CD14-positive monocyte (primary cell): ENCODE measurements at regions not wholly inside any gene's neighbourhood (a gene's known extent, or its start where the extent isn't known, plus 50 kb on each side); places are given as distances from the start of the nearest gene placed in this dataset.

ENCODE experiments used
- DNase-seq, 3 donors: peaks; one replicate each; pipeline ENCODE4 v3.0.0-alpha.2; 2011 to 2022
- H2AFZ ChIP-seq: 2 replicates; pipeline ENCODE4 v1.6.0; 2012; ENCODE audit warnings: mild to moderate bottlenecking, low read depth, low read length, inconsistent platforms; ENCODE audit not compliant: insufficient read depth, poor library complexity, severe bottlenecking
- H3K27ac ChIP-seq, 2 donors: 1 replicate in 1 of 2; 2 replicates in 1 of 2; pipeline ENCODE4 v1.5.1; 2012 to 2013; ENCODE audit warnings: low read length in 2 of 2, control low read depth in 1 of 2, inconsistent platforms in 1 of 2, low read depth in 1 of 2, mild to moderate bottlenecking in 1 of 2
- H3K27me3 ChIP-seq, 2 donors: one replicate each; pipeline versions ENCODE4 v1.6.0 to v1.6.1; 2011 to 2013; ENCODE audit warnings: low read length in 2 of 2; ENCODE audit not compliant: control insufficient read depth in 2 of 2, insufficient read depth in 2 of 2
- H3K36me3 ChIP-seq, 2 donors: replicated peaks in 1 of 2; 1 replicate in 1 of 2; 2 replicates in 1 of 2; pipeline versions ENCODE4 v1.5.1 to v1.6.1; 2012 to 2013; ENCODE audit warnings: low read length in 2 of 2, control low read depth in 1 of 2, inconsistent platforms in 1 of 2, mild to moderate bottlenecking in 1 of 2; ENCODE audit not compliant: insufficient read depth in 2 of 2, control insufficient read depth in 1 of 2
- H3K4me1 ChIP-seq, 2 donors: 1 replicate in 1 of 2; 2 replicates in 1 of 2; pipeline versions ENCODE4 v1.5.1 to v1.6.1; 2012 to 2013; ENCODE audit warnings: low read length in 2 of 2, control low read depth in 1 of 2, inconsistent platforms in 1 of 2, mild to moderate bottlenecking in 1 of 2, moderate library complexity in 1 of 2; ENCODE audit not compliant: insufficient read depth in 2 of 2, control insufficient read depth in 1 of 2
- H3K4me2 ChIP-seq: replicated peaks from 2 replicates; pipeline ENCODE3; 2012; ENCODE audit warnings: low read length, moderate library complexity, mild to moderate bottlenecking; ENCODE audit not compliant: poor library complexity, severe bottlenecking; ENCODE audit errors: extremely low read depth
- H3K4me3 ChIP-seq, 3 experiments: fragments of 200-600 bp in 1 of 3; sonication (generic) in 1 of 3; replicated peaks in 1 of 3; 1 replicate in 2 of 3; 2 replicates in 1 of 3; pipeline ENCODE4 v1.5.1; 2011 to 2013; ENCODE audit warnings: low read length in 3 of 3, mild to moderate bottlenecking in 3 of 3, control low read depth in 2 of 3, low read depth in 2 of 3, inconsistent platforms in 1 of 3, moderate library complexity in 1 of 3
- H3K79me2 ChIP-seq: 2 replicates; pipeline ENCODE4 v1.6.0; 2012; ENCODE audit warnings: mild to moderate bottlenecking, control low read depth, inconsistent platforms, low read length, moderate library complexity; ENCODE audit not compliant: insufficient read depth
- H3K9ac ChIP-seq: 2 replicates; pipeline ENCODE4 v1.6.0; 2017; ENCODE audit warnings: low read length, mild to moderate bottlenecking; ENCODE audit not compliant: insufficient read depth, poor library complexity, severe bottlenecking
- H3K9me3 ChIP-seq, 2 donors: replicated peaks in 1 of 2; 1 replicate in 1 of 2; 2 replicates in 1 of 2; pipeline versions ENCODE4 v1.5.1 to v1.6.1; 2012 to 2013; ENCODE audit warnings: low read length in 2 of 2, control low read depth in 1 of 2; ENCODE audit not compliant: control insufficient read depth in 1 of 2, insufficient read depth in 1 of 2
- H4K20me1 ChIP-seq: 2 replicates; pipeline ENCODE4 v1.6.0; 2012; ENCODE audit warnings: mild to moderate bottlenecking, low read length, control low read depth, moderate library complexity; ENCODE audit not compliant: insufficient read depth
- H3K27ac Mint-ChIP-seq, 7 donors: one replicate each; pipeline ENCODE4 v1.8.0; 2020; ENCODE audit warnings: mild to moderate bottlenecking in 7 of 7, mixed read lengths in 7 of 7, moderate library complexity in 6 of 7, inconsistent platforms in 2 of 7
- H3K27me3 Mint-ChIP-seq, 3 donors: one replicate each; pipeline ENCODE4 v1.8.0; 2021 to 2022; ENCODE audit warnings: low read depth in 3 of 3, mild to moderate bottlenecking in 3 of 3, mixed read lengths in 3 of 3, moderate library complexity in 3 of 3, inconsistent platforms in 1 of 3
- H3K36me3 Mint-ChIP-seq, 2 donors: one replicate each; pipeline ENCODE4 v1.8.0; 2020; ENCODE audit warnings: mixed read lengths in 2 of 2, inconsistent platforms in 1 of 2, mild to moderate bottlenecking in 1 of 2
- H3K4me1 Mint-ChIP-seq: one replicate; pipeline ENCODE4 v1.8.0; 2020; ENCODE audit warnings: mild to moderate bottlenecking, mixed read lengths
- H3K4me3 Mint-ChIP-seq, 2 donors: one replicate each; pipeline ENCODE4 v1.8.0; 2020; ENCODE audit warnings: mild to moderate bottlenecking in 2 of 2, mixed read lengths in 2 of 2, moderate library complexity in 1 of 2
- H3K9me3 Mint-ChIP-seq, 7 donors: one replicate each; pipeline ENCODE4 v1.8.0; 2020 to 2022; ENCODE audit warnings: mixed read lengths in 7 of 7, mild to moderate bottlenecking in 6 of 7, moderate library complexity in 6 of 7, inconsistent platforms in 2 of 7
- CTCF ChIP-seq: fragments of 200-600 bp; IDR thresholded peaks from one replicate; pipeline ENCODE4 v1.8.0; 2022; ENCODE audit warnings: antibody characterized with exemption, mild to moderate bottlenecking
- WGBS: methylation state at CpG from one replicate; pipeline ENCODE4 v1.1.5; 2013; ENCODE audit warnings: missing lambda C conversion rate; ENCODE audit not compliant: insufficient coverage; 5-methylcytosine and 5-hydroxymethylcytosine counted together
- intact Hi-C, 2 donors: fragments of 100-400 bp; cut with micrococcal nuclease; formaldehyde crosslinking; loops; one replicate each; pipeline versions ENCODE4 v1.15.0 to v1.15.1; 2023

DNA sequence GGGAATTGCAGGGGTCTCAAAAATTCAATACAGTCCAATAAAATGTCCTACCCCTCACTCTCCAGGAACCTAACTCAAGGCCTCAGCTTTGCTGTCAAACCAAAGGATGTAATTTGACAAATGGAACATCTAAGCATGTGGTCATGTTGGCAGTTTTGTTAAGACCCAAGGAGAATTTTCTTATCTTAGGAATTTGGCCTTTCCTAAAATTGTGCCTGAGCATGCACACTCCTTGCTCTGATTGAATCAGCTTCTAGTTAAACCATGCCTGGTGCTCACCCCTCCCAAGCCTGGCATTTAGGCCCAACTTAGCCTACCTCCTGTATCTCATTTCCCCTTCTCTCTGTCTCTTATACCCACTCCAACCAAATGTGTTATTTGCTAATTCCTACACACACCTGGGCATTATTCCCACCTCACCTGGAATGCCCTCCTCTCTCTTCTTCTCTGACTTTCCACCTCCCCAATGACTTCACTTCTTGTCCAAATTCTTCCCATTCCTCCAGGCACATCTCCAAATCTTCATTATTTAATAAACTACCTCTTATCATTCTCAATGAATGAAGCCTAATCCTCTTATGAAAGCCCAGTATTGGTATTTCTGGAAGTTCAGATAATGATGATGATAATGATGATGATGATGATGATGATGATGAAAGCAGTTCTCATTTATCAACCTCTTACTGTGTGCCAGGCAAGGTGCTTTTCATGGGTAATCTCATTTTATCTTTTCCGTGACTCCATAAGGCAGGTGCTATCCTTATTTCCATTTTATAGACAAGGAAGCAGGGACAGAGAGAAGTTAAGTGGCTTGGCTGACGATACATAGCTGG, 178.0 kb upstream of the IRX6 start:
- Mint-ChIP-seq H3K9me3 (peaks cover 0 to 7% (median 2%) of the 10 kb centered on the region in 7 donors), H3K4me1 (no peaks in the 10 kb centered on the region), H3K36me3 (no peaks in the 10 kb centered on the region), H3K27ac (no peak overlapping the region), H3K4me3 (no peak overlapping the region), H3K27me3 (peaks cover 0 to 2% (median 2%) of the 10 kb centered on the region in 3 donors)
- peaks cover 0 to 2% of the 10 kb centered on the region in 2 donors for H3K27me3 ChIP-seq
- H3K9me3 ChIP-seq, result peaks cover 0 to 2% of the 10 kb centered on the region in 2 donors
- TF ChIP-seq CTCF, result no peak
- no peak overlapping the region for H3K4me3 ChIP-seq
- no peaks in the 10 kb centered on the region for H3K4me1 ChIP-seq
- no peak overlapping the region for H3K27ac ChIP-seq
- no peak overlapping the region for H3K9ac ChIP-seq
- intact Hi-C loops, result no loop called here
- no peaks in the 10 kb centered on the region for H4K20me1 ChIP-seq
- H3K36me3 ChIP-seq, result no peaks in the 10 kb centered on the region
- no peak for DNase-seq
- WGBS, result no CpG with 5 or more reads among the region's 2 CpGs
- H3K4me2 ChIP-seq, result no peak overlapping the region
- H2AFZ ChIP-seq, result no peak overlapping the region
- H3K79me2 ChIP-seq, result no peaks in the 10 kb centered on the region

- peaks cover 0 to 7% (median 2%) of the 10 kb centered on the region in 7 donors for H3K9me3 Mint-ChIP-seq
- Histone ChIP-seq H3K4me3 (no peak overlapping the region), H3K4me1 (no peaks in the 10 kb centered on the region), H3K9me3 (peaks cover 0 to 2% of the 10 kb centered on the region in 2 donors), H3K4me2 (no peak overlapping the region), H3K9ac (no peak overlapping the region), H3K27ac (no peak overlapping the region), H4K20me1 (no peaks in the 10 kb centered on the region), H2AFZ (no peak overlapping the region), H3K27me3 (peaks cover 0 to 2% of the 10 kb centered on the region in 2 donors), H3K79me2 (no peaks in the 10 kb centered on the region), H3K36me3 (no peaks in the 10 kb centered on the region)
- H3K36me3 Mint-ChIP-seq, result no peaks in the 10 kb centered on the region
- no peak overlapping the region for H3K27ac Mint-ChIP-seq
- peaks cover 0 to 2% (median 2%) of the 10 kb centered on the region in 3 donors for H3K27me3 Mint-ChIP-seq
- DNase-seq, result no peak
- intact Hi-C loops, result no loop called here
- WGBS, result no CpG with 5 or more reads among the region's 7 CpGs
- TF ChIP-seq CTCF, result no peak
- no peaks in the 10 kb centered on the region for H3K4me1 Mint-ChIP-seq
- no peak overlapping the region for H3K4me3 Mint-ChIP-seq
These were observed 177.0 kb upstream of the IRX6 start for GRCh38 chr16:55146966-55147365.
